A549 (cell line): ENCODE measurements at regions not wholly inside any gene's neighbourhood (a gene's known extent, or its start where the extent isn't known, plus 50 kb on each side); places are given as distances from the start of the nearest gene placed in this dataset.

Experiments used
- ATAC-seq, 2 experiments: fragments of 200-7000 bp in 1 of 2; fragments of >200 bp in 1 of 2; cut with Nextera tagmentation in 1 of 2; cut with Tn5 transposase in 1 of 2; 3 replicates each; pipeline versions ENCODE4 v1.8.0 to v1.9.1; 2018 to 2020; ENCODE audit warnings: mild to moderate bottlenecking in 1 of 2, moderate library complexity in 1 of 2
- CTCF ChIA-PET: fragments of 300-600 bp; sonication (Branson Sonifier 250); formaldehyde crosslinking; extraction: SDS; loops from one replicate; lab custom pipeline; 2021; ENCODE audit warnings: antibody characterized with exemption, inconsistent platforms; lab: Yijun Ruan, JAX
- POLR2A ChIA-PET: fragments of 350-600 bp; formaldehyde crosslinking; extraction: SDS; loops from one replicate; lab custom pipeline; 2021; ENCODE audit warnings: antibody characterized with exemption, inconsistent platforms; lab: Yijun Ruan, JAX
- DNase-seq, 2 experiments: peaks; one replicate each; pipeline versions ENCODE4 v3.0.0 to v3.0.0-alpha.2; 2011 to 2016; ENCODE audit warnings: low read depth in 1 of 2, low spot score in 1 of 2
- FAIRE-seq: peaks from 2 replicates; lab custom pipeline; 2011; peaks lifted over from hg19 to GRCh38; lab: Jason Lieb, UNC
- H3K27ac ChIP-seq, 2 experiments: fragments of >200 bp; sonication (Bioruptor Twin); formaldehyde crosslinking; 3 replicates each; pipeline ENCODE4 v1.5.1; 2016 to 2017
- H3K4me1 ChIP-seq: fragments of >200 bp; sonication (Bioruptor Twin); formaldehyde crosslinking; 3 replicates; pipeline ENCODE4 v1.6.1; 2016
- H3K4me2 ChIP-seq: fragments of >200 bp; sonication (Bioruptor Twin); formaldehyde crosslinking; 3 replicates; pipeline ENCODE4 v1.6.1; 2016
- H3K4me3 ChIP-seq: fragments of >200 bp; sonication (Bioruptor Twin); formaldehyde crosslinking; 3 replicates; pipeline ENCODE4 v1.5.1; 2016
- H3K9me3 ChIP-seq: fragments of >200 bp; sonication (Bioruptor Twin); formaldehyde crosslinking; 3 replicates; pipeline ENCODE4 v1.6.1; 2016
- CHD2 ChIP-seq: fragments of 150-350 bp; IDR thresholded peaks from 2 replicates; pipeline ENCODE4 v1.6.1; 2014; ENCODE audit warnings: low read length; ENCODE audit not compliant: partially characterized antibody
- EHF ChIP-seq: fragments of 250-450 bp; sonication (Bioruptor Pico); IDR thresholded peaks from 2 replicates; pipeline ENCODE4 v1.5.0; 2020; ENCODE audit warnings: mild to moderate bottlenecking
- FOXS1 ChIP-seq: fragments of 250-450 bp; sonication (Bioruptor Pico); IDR thresholded peaks from 2 replicates; pipeline ENCODE4 v1.5.0; 2020; ENCODE audit warnings: mild to moderate bottlenecking, moderate library complexity
- GATA3 ChIP-seq: IDR thresholded peaks from 2 replicates; pipeline ENCODE4 v1.6.1; 2012; ENCODE audit warnings: borderline replicate concordance
- HEYL ChIP-seq: fragments of 250-450 bp; sonication (Bioruptor Pico); IDR thresholded peaks from 2 replicates; pipeline ENCODE4 v1.8.0; 2021; ENCODE audit warnings: mild to moderate bottlenecking, moderate library complexity
- HOXA7 ChIP-seq: fragments of 250-450 bp; sonication (Bioruptor Pico); IDR thresholded peaks from 2 replicates; pipeline ENCODE4 v1.5.0; 2020; ENCODE audit warnings: mild to moderate bottlenecking, moderate library complexity
- HOXB13 ChIP-seq: fragments of 250-450 bp; sonication (Bioruptor Pico); IDR thresholded peaks from 2 replicates; pipeline ENCODE4 v1.5.0; 2020; ENCODE audit warnings: low read depth, mild to moderate bottlenecking, moderate library complexity
- HOXB5 ChIP-seq: fragments of 250-450 bp; sonication (Bioruptor Pico); IDR thresholded peaks from 2 replicates; pipeline ENCODE4 v1.5.0; 2020; ENCODE audit warnings: mild to moderate bottlenecking, moderate library complexity
- MAFK ChIP-seq: fragments of 450-650 bp; IDR thresholded peaks from 2 replicates; pipeline ENCODE4 v1.6.1; 2014; ENCODE audit not compliant: partially characterized antibody
- MAZ ChIP-seq: fragments of 150-350 bp; IDR thresholded peaks from 2 replicates; pipeline ENCODE4 v1.6.1; 2014; ENCODE audit warnings: antibody characterized with exemption, low read depth, low read length, borderline replicate concordance
- MYC ChIP-seq: IDR thresholded peaks from 2 replicates; pipeline ENCODE4 v1.6.1; 2012; ENCODE audit warnings: mild to moderate bottlenecking, inconsistent platforms, low read length, improper control_type of control experiment, borderline replicate concordance
- NFE2L2 ChIP-seq: fragments of 150-350 bp; conservative IDR thresholded peaks from 2 replicates; pipeline ENCODE4 v1.6.1; 2014; ENCODE audit warnings: low read length
- NPAS2 ChIP-seq: fragments of 250-450 bp; sonication (Bioruptor Pico); IDR thresholded peaks from 2 replicates; pipeline ENCODE4 v1.8.0; 2022; ENCODE audit warnings: mild to moderate bottlenecking, moderate library complexity, borderline replicate concordance
- NR3C1 ChIP-seq: fragments of >200 bp; sonication (Bioruptor Twin); formaldehyde crosslinking; IDR thresholded peaks from 3 replicates; pipeline ENCODE4 v1.6.1; 2017
- PHF8 ChIP-seq: fragments of 200-600 bp; sonication (generic); IDR thresholded peaks from 2 replicates; pipeline ENCODE4 v1.6.1; 2016; ENCODE audit warnings: low read depth, mild to moderate bottlenecking, antibody characterized with exemption, moderate library complexity, borderline replicate concordance
- POLR2AphosphoS2 ChIP-seq: conservative IDR thresholded peaks from 2 replicates; pipeline ENCODE4 v1.6.1; 2012; ENCODE audit warnings: low read length, improper control_type of control experiment, inconsistent platforms
- RAD21 ChIP-seq, 2 experiments: fragments of >200 bp in 1 of 2; sonication (Bioruptor Twin) in 1 of 2; formaldehyde crosslinking in 1 of 2; IDR thresholded peaks in 1 of 2; conservative IDR thresholded peaks in 1 of 2; 2 replicates in 1 of 2; 3 replicates in 1 of 2; pipeline ENCODE4 v1.6.1; 2012 to 2018; ENCODE audit warnings: inconsistent platforms in 1 of 2
- RARB ChIP-seq: fragments of 250-450 bp; sonication (Bioruptor Pico); IDR thresholded peaks from 2 replicates; pipeline ENCODE4 v1.8.0; 2021; ENCODE audit warnings: mild to moderate bottlenecking, moderate library complexity
- RCOR1 ChIP-seq: fragments of 150-350 bp; IDR thresholded peaks from 2 replicates; pipeline ENCODE4 v1.6.1; 2014; ENCODE audit warnings: antibody characterized with exemption, low read length, low read depth
- SREBF2 ChIP-seq: fragments of 450-650 bp; IDR thresholded peaks from 2 replicates; pipeline ENCODE4 v1.6.1; 2014; ENCODE audit warnings: mild to moderate bottlenecking, moderate library complexity
- TFCP2L1 ChIP-seq: fragments of 250-450 bp; sonication (Bioruptor Pico); IDR thresholded peaks from 2 replicates; pipeline ENCODE4 v1.5.0; 2021; ENCODE audit warnings: mild to moderate bottlenecking
- TP53 ChIP-seq: fragments of 250-450 bp; sonication (Bioruptor Pico); IDR thresholded peaks from 2 replicates; pipeline ENCODE4 v1.5.0; 2021; ENCODE audit warnings: mild to moderate bottlenecking, moderate library complexity
- ZC3H11A ChIP-seq: fragments of 450-650 bp; IDR thresholded peaks from 2 replicates; pipeline ENCODE4 v1.6.1; 2014; ENCODE audit warnings: antibody characterized with exemption, mild to moderate bottlenecking
- ZFP36 ChIP-seq: fragments of 450-650 bp; IDR thresholded peaks from 2 replicates; pipeline ENCODE4 v1.6.1; 2014; ENCODE audit warnings: borderline replicate concordance; ENCODE audit not compliant: partially characterized antibody
- ZNF302 ChIP-seq: fragments of 250-450 bp; sonication (Bioruptor Pico); IDR thresholded peaks from 2 replicates; pipeline ENCODE4 v1.9.0; 2021; ENCODE audit warnings: inconsistent platforms, mild to moderate bottlenecking, moderate library complexity
- WGBS: methylation state at CpG from one replicate; pipeline ENCODE4 v1.1.6; 2017; ENCODE audit errors: missing lambda C conversion rate; 5-methylcytosine and 5-hydroxymethylcytosine counted together
- TF ChIP-seq, protein P1 (sequence below): fragments of 250-450 bp; sonication (Bioruptor Pico); IDR thresholded peaks from 2 replicates; pipeline ENCODE4 v1.5.0; 2021; ENCODE audit warnings: mild to moderate bottlenecking, moderate library complexity, borderline replicate concordance
- TF ChIP-seq, protein P2 (sequence below): fragments of 450-650 bp; IDR thresholded peaks from 2 replicates; pipeline ENCODE4 v1.6.1; 2014; ENCODE audit warnings: antibody characterized with exemption
- TF ChIP-seq, protein P3 (sequence below): fragments of 200-600 bp; sonication (generic); IDR thresholded peaks from 2 replicates; pipeline ENCODE4 v1.6.1; 2016; ENCODE audit warnings: antibody characterized with exemption, mild to moderate bottlenecking, moderate library complexity
- TF ChIP-seq, protein P4 (sequence below): IDR thresholded peaks from 2 replicates; pipeline ENCODE4 v1.6.1; 2012; ENCODE audit warnings: low read depth, borderline replicate concordance

DNA sequence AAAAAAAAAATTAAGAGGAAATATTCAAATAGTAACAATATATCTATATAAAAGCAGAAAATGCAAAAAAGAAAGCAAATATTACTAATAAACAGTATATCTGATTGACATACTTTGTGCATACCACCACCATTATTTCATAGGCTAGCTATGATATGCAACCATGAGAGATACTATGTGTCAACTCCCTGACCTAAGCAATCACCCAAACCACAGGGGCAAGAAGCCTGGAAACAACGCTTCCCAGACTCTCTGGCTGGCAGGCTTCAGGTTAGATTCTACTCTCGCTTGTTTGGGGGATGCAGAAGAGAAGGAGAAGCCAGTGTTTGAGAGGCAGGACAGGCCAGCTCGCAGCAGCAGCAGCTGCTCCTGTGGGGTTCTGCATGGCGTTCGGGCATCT, 169.3 kb upstream of the TPM1 start:
- POLR2A ChIA-PET, result no interaction called here
- no peak overlapping the region for H3K4me2 ChIP-seq
- no peak overlapping the region for H3K4me3 ChIP-seq
- ATAC-seq, result peak in 1 of 2 experiments; percentile 45; a peak in 1 of 6 replicates
- no peak for DNase-seq
- H3K27ac ChIP-seq, result peak overlapping the region in 1 of 2 experiments; percentile 42; a peak in 1 of 6 replicates
- H3K9me3 ChIP-seq, result no peaks in the 10 kb centered on the region
- FAIRE-seq, result no peak
- WGBS, result 92% methylated on average over 5 of the region's 5 CpGs
- no peaks in the 10 kb centered on the region for H3K4me1 ChIP-seq
- CTCF ChIA-PET, result interaction anchor here (1.2 to 1.6 kb wide), 4 partner anchors 8 to 175 kb away, joined by 3 to 8 read pairs (median 4); no protein-coding TSS in a partner anchor
- no peak for TF ChIP-seq PHF8
- no peak for TF ChIP-seq MYC
- no peak for TF ChIP-seq HEYL
- TF ChIP-seq MAFK, result no peak
- TF ChIP-seq EHF (CRISPR knock-in tag), result no peak
- no peak for TF ChIP-seq NR3C1
- TF ChIP-seq SREBF2, result no peak
- TF ChIP-seq NFE2L2, result no peak
- TF ChIP-seq HOXB13 (CRISPR knock-in tag), result no peak
- TF ChIP-seq, protein P1, sequence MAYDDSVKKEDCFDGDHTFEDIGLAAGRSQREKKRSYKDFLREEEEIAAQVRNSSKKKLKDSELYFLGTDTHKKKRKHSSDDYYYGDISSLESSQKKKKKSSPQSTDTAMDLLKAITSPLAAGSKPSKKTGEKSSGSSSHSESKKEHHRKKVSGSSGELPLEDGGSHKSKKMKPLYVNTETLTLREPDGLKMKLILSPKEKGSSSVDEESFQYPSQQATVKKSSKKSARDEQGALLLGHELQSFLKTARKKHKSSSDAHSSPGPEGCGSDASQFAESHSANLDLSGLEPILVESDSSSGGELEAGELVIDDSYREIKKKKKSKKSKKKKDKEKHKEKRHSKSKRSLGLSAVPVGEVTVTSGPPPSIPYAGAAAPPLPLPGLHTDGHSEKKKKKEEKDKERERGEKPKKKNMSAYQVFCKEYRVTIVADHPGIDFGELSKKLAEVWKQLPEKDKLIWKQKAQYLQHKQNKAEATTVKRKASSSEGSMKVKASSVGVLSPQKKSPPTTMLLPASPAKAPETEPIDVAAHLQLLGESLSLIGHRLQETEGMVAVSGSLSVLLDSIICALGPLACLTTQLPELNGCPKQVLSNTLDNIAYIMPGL (CRISPR knock-in tag), result no peak
- no peak for TF ChIP-seq MAZ
- no peak for TF ChIP-seq CHD2
- no peak for TF ChIP-seq FOXS1 (CRISPR knock-in tag)
- TF ChIP-seq, protein P2, sequence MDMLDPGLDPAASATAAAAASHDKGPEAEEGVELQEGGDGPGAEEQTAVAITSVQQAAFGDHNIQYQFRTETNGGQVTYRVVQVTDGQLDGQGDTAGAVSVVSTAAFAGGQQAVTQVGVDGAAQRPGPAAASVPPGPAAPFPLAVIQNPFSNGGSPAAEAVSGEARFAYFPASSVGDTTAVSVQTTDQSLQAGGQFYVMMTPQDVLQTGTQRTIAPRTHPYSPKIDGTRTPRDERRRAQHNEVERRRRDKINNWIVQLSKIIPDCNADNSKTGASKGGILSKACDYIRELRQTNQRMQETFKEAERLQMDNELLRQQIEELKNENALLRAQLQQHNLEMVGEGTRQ, result no peak
- TF ChIP-seq, protein P3, sequence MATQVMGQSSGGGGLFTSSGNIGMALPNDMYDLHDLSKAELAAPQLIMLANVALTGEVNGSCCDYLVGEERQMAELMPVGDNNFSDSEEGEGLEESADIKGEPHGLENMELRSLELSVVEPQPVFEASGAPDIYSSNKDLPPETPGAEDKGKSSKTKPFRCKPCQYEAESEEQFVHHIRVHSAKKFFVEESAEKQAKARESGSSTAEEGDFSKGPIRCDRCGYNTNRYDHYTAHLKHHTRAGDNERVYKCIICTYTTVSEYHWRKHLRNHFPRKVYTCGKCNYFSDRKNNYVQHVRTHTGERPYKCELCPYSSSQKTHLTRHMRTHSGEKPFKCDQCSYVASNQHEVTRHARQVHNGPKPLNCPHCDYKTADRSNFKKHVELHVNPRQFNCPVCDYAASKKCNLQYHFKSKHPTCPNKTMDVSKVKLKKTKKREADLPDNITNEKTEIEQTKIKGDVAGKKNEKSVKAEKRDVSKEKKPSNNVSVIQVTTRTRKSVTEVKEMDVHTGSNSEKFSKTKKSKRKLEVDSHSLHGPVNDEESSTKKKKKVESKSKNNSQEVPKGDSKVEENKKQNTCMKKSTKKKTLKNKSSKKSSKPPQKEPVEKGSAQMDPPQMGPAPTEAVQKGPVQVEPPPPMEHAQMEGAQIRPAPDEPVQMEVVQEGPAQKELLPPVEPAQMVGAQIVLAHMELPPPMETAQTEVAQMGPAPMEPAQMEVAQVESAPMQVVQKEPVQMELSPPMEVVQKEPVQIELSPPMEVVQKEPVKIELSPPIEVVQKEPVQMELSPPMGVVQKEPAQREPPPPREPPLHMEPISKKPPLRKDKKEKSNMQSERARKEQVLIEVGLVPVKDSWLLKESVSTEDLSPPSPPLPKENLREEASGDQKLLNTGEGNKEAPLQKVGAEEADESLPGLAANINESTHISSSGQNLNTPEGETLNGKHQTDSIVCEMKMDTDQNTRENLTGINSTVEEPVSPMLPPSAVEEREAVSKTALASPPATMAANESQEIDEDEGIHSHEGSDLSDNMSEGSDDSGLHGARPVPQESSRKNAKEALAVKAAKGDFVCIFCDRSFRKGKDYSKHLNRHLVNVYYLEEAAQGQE, result no peak
- TF ChIP-seq GATA3, result no peak
- TF ChIP-seq, protein P4, sequence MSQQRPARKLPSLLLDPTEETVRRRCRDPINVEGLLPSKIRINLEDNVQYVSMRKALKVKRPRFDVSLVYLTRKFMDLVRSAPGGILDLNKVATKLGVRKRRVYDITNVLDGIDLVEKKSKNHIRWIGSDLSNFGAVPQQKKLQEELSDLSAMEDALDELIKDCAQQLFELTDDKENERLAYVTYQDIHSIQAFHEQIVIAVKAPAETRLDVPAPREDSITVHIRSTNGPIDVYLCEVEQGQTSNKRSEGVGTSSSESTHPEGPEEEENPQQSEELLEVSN, result no peak
- no peak for TF ChIP-seq HOXB5 (CRISPR knock-in tag)
- TF ChIP-seq POLR2AphosphoS2, result no peak

DNA sequence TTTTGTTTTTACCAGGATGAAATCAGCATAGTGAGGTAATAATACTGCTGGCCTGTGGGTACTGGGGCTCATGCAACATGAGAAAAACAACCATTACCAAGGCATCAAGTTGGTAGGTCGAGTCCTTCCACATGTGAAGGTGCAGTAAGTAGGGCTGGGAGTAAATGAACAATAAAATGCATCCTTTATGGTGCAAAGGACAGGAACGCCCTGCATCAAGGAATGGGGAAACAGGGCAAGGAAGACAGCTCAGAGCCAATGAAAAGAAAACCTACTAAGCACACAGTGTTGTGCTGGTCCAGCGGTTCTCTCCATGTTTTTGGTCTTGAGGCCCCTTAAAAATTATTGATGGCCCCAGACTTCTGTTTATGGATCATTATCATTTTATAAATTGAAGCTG, 168.5 kb upstream of the TPM1 start:
- 63% methylated on average over 3 of the region's 3 CpGs for WGBS
- POLR2A ChIA-PET, result no interaction called here
- Histone ChIP-seq H3K4me2 (no peak overlapping the region), H3K9me3 (no peaks in the 10 kb centered on the region), H3K4me1 (no peaks in the 10 kb centered on the region), H3K4me3 (no peak overlapping the region), H3K27ac (no peak overlapping the region)
- ATAC-seq (no peak), FAIRE-seq (no peak), DNase-seq (no peak)
- no peak for TF ChIP-seq ZNF302 (CRISPR knock-in tag)
- no peak for TF ChIP-seq NR3C1
- TF ChIP-seq HOXB13 (CRISPR knock-in tag), result no peak
- no peak for TF ChIP-seq RARB
- no peak for TF ChIP-seq RAD21 (conservative IDR thresholded peaks at IDR 0.05 in 1 of 2, IDR thresholded peaks at IDR 0.05 in 1 of 2)
- TF ChIP-seq, protein P1 (CRISPR knock-in tag), result no peak
- TF ChIP-seq TFCP2L1, result no peak
- TF ChIP-seq ZFP36, result no peak
- TF ChIP-seq NPAS2 (CRISPR knock-in tag), result no peak
- TF ChIP-seq TP53 (CRISPR knock-in tag), result no peak
- no peak for TF ChIP-seq CHD2
- TF ChIP-seq RCOR1, result no peak
- TF ChIP-seq HOXA7 (CRISPR knock-in tag), result no peak
- no peak for TF ChIP-seq ZC3H11A
- TF ChIP-seq, protein P2, result no peak
- CTCF ChIA-PET, result interaction anchor here (0.8 to 2.6 kb wide), 8 partner anchors 9 to 174 kb away, joined by 3 to 13 read pairs (median 6); no protein-coding TSS in a partner anchor
